ENCODE measurements at regions not wholly inside any gene's neighbourhood (a gene's known extent, or its start where the extent isn't known, plus 50 kb on each side); places are given as distances from the start of the nearest gene placed in this dataset.
A peak's percentile ranks its signal among the peaks of the same experiment; 100 is the strongest.

DNA sequence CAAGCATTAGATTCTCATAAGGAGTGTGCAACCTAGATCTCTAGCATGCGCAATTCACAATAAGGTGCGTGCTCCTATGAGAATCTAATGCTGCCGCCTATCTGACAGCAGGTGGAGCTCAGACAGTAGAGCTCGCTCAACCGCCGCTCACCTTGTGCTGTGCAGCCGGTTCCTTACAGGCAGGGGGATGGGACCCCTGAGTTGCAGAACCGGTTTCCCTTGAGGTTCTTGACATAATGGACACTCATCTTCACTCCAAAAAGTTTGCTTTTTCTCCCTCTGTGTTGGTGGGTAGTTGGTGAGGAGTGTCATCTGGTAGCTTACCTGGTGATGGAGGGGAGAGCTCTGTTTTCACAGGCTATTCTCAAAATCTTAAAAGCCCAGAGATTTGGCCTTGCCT lies 324.0 kb upstream of the TBL1XR1 start:
- intact Hi-C loops (cut with micrococcal nuclease; ENCODE audit: unreplicated experiment), result loop anchor here (1.0 to 5.0 kb wide), 4 partner anchors 256 to 864 kb away; no protein-coding TSS in a partner anchor

DNA sequence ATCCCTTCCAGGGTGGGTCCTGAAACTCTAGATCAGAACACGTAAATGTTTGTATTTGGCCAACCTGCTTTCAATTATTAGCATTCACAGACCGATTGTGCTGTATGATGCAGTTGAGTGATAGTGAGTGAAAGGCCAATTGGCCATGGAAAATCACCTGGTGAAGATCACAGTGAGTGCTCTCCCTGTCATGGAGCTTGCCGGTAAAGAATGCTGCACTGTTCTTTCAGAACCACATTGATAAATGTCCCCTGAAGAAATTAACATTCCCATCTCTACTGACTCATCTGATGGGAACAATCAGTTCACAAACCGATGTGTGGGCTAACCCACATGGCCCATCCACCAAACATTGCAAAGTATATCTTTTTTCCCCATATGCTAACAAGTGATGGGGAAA lies 324.8 kb upstream of the TBL1XR1 start:
- H3K27me3 ChIP-seq (replicated peaks; ENCODE audit: control insufficient read depth, insufficient read depth, low read length), result no peaks in the 10 kb centered on the region
- no peak for DNase-seq
- POLR2A ChIA-PET, result no interaction called here
- no peaks in the 10 kb centered on the region for H3K27me3 Mint-ChIP-seq (ENCODE audit: insufficient read depth, unreplicated experiment)
- H3K4me1 Mint-ChIP-seq (ENCODE audit: low read depth, unreplicated experiment), result peaks cover 8% of the 10 kb centered on the region
- no peak overlapping the region for H3K4me3 Mint-ChIP-seq (ENCODE audit: unreplicated experiment)
- H3K36me3 ChIP-seq (ENCODE audit: control insufficient read depth, insufficient read depth, low read length), result no peaks in the 10 kb centered on the region
- CTCF ChIA-PET, result interaction anchor here (1.2 kb wide), 1 partner anchor 101 kb away, joined by 11 read pairs; no protein-coding TSS in a partner anchor
- no peak overlapping the region for H3K27ac Mint-ChIP-seq (ENCODE audit: unreplicated experiment)
- TF ChIP-seq, protein P1, sequence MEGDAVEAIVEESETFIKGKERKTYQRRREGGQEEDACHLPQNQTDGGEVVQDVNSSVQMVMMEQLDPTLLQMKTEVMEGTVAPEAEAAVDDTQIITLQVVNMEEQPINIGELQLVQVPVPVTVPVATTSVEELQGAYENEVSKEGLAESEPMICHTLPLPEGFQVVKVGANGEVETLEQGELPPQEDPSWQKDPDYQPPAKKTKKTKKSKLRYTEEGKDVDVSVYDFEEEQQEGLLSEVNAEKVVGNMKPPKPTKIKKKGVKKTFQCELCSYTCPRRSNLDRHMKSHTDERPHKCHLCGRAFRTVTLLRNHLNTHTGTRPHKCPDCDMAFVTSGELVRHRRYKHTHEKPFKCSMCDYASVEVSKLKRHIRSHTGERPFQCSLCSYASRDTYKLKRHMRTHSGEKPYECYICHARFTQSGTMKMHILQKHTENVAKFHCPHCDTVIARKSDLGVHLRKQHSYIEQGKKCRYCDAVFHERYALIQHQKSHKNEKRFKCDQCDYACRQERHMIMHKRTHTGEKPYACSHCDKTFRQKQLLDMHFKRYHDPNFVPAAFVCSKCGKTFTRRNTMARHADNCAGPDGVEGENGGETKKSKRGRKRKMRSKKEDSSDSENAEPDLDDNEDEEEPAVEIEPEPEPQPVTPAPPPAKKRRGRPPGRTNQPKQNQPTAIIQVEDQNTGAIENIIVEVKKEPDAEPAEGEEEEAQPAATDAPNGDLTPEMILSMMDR (IDR thresholded peaks at IDR 0.05; ENCODE audit: insufficient read depth in 1 of 2, low read depth in 1 of 2, low read length in 1 of 2, severe bottlenecking in 1 of 2, unreplicated experiment in 1 of 2), result no peak
- no peaks in the 10 kb centered on the region for H3K9me3 Mint-ChIP-seq (ENCODE audit: unreplicated experiment)
- no peak overlapping the region for H3K4me3 ChIP-seq (ENCODE audit: low read depth, low read length)
- H3K4me1 ChIP-seq, result peaks cover 21% of the 10 kb centered on the region; the same call in 1 of the 2 replicates
- intact Hi-C loops (cut with micrococcal nuclease; ENCODE audit: unreplicated experiment), result loop anchor here (5.0 kb wide), 1 partner anchor 295 kb away; no protein-coding TSS in a partner anchor
- no peaks in the 10 kb centered on the region for H3K9me3 ChIP-seq
- no TSS peak for BruUV-seq (replicated peaks)
- H3K36me3 Mint-ChIP-seq (ENCODE audit: insufficient read depth, unreplicated experiment), result no peaks in the 10 kb centered on the region

More for the DNA sequence above, 324.0 kb upstream of the TBL1XR1 start:
- TF ChIP-seq, protein P1 (IDR thresholded peaks at IDR 0.05; ENCODE audit: insufficient read depth in 1 of 2, low read depth in 1 of 2, low read length in 1 of 2, severe bottlenecking in 1 of 2, unreplicated experiment in 1 of 2), result peak; percentile 41 to 46
- Mint-ChIP-seq H3K9me3 (ENCODE audit: unreplicated experiment) (no peaks in the 10 kb centered on the region), H3K27ac (ENCODE audit: unreplicated experiment) (no peak overlapping the region), H3K4me3 (ENCODE audit: unreplicated experiment) (no peak overlapping the region), H3K27me3 (ENCODE audit: insufficient read depth, unreplicated experiment) (no peaks in the 10 kb centered on the region), H3K36me3 (ENCODE audit: insufficient read depth, unreplicated experiment) (no peaks in the 10 kb centered on the region), H3K4me1 (ENCODE audit: low read depth, unreplicated experiment) (peaks cover 8% of the 10 kb centered on the region)
- peak; percentile 79 to 82 for DNase-seq
- BruUV-seq (replicated peaks), result no TSS peak
- Histone ChIP-seq H3K9me3 (no peaks in the 10 kb centered on the region), H3K27me3 (replicated peaks; ENCODE audit: control insufficient read depth, insufficient read depth, low read length) (no peaks in the 10 kb centered on the region), H3K4me1 (peaks cover 21% of the 10 kb centered on the region; the same call in 1 of the 2 replicates), H3K4me3 (ENCODE audit: low read depth, low read length) (no peak overlapping the region), H3K36me3 (ENCODE audit: control insufficient read depth, insufficient read depth, low read length) (no peaks in the 10 kb centered on the region)
- CTCF ChIA-PET, result interaction anchor here (1.2 kb wide), 1 partner anchor 101 kb away, joined by 11 read pairs; no protein-coding TSS in a partner anchor
- POLR2A ChIA-PET, result no interaction called here

DNA sequence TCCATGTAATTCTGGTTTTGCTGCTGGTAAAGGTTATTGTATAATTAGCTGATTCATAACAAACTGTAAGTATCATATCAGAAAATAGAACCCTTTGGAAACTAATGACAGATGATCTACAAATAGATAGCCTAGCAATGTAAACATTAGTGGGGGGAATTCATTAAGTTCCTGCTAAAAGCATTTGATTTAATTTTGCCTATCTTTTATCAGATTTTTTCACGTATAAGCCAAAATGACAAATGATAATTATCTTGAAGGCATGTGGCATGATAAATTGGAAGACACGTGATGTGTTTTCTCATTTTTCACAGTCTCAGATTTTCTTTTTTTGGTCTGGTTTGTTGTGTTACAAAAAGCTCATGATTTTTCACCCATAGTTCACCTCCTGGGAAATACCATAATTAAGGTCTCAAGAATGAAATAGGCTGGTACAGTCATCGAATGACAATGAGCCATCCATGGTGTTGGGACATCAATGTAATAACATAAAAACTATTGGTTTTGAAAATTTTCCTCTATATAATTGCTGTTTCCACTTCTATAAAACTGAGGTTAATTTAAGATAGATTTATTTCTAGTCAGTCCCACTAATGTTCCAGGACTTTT lies 325.9 kb upstream of the TBL1XR1 start:
- peaks cover 21% of the 10 kb centered on the region; the same call in 1 of the 2 replicates for H3K4me1 ChIP-seq
- H3K9me3 Mint-ChIP-seq (ENCODE audit: unreplicated experiment), result no peaks in the 10 kb centered on the region
- no peaks in the 10 kb centered on the region for H3K36me3 ChIP-seq (ENCODE audit: control insufficient read depth, insufficient read depth, low read length)
- no peaks in the 10 kb centered on the region for H3K27me3 Mint-ChIP-seq (ENCODE audit: insufficient read depth, unreplicated experiment)
- H3K4me1 Mint-ChIP-seq (ENCODE audit: low read depth, unreplicated experiment), result peaks cover 8% of the 10 kb centered on the region
- no peaks in the 10 kb centered on the region for H3K9me3 ChIP-seq
- H3K27me3 ChIP-seq (replicated peaks; ENCODE audit: control insufficient read depth, insufficient read depth, low read length), result no peaks in the 10 kb centered on the region
- BruUV-seq (replicated peaks), result no TSS peak
- H3K4me3 Mint-ChIP-seq (ENCODE audit: unreplicated experiment), result no peak overlapping the region
- no peak overlapping the region for H3K27ac Mint-ChIP-seq (ENCODE audit: unreplicated experiment)
- DNase-seq, result no peak
- POLR2A ChIA-PET, result no interaction called here
- no peak overlapping the region for H3K4me3 ChIP-seq (ENCODE audit: low read depth, low read length)
- TF ChIP-seq, protein P1 (IDR thresholded peaks at IDR 0.05; ENCODE audit: insufficient read depth in 1 of 2, low read depth in 1 of 2, low read length in 1 of 2, severe bottlenecking in 1 of 2, unreplicated experiment in 1 of 2), result no peak
- no peaks in the 10 kb centered on the region for H3K36me3 Mint-ChIP-seq (ENCODE audit: insufficient read depth, unreplicated experiment)
- CTCF ChIA-PET, result no interaction called here
- intact Hi-C loops (cut with micrococcal nuclease; ENCODE audit: unreplicated experiment), result loop anchor here (5.0 kb wide), 1 partner anchor 294 kb away; no protein-coding TSS in a partner anchor

Measured in Caco-2 (cell line).